ENCODE measurements at regions not wholly inside any gene's neighbourhood (a gene's known extent, or its start where the extent isn't known, plus 50 kb on each side); places are given as distances from the start of the nearest gene placed in this dataset.

GRCh38 chr10:23538968-23539367, 100.1 kb downstream of the OTUD1 start:
- no peak for TF ChIP-seq CHD4 (IDR thresholded peaks at IDR 0.05)
- TF ChIP-seq RELA (IDR thresholded peaks at IDR 0.05; ENCODE audit: borderline replicate concordance, partially characterized antibody): no peak
- TF ChIP-seq EZH2 (IDR thresholded peaks at IDR 0.05; ENCODE audit: borderline replicate concordance, control insufficient read depth, low read depth, low read length): no peak
- no peak for TF ChIP-seq SIN3A (IDR thresholded peaks at IDR 0.05; ENCODE audit: low read depth, low read length)
- TF ChIP-seq POLR2AphosphoS5 (IDR thresholded peaks at IDR 0.05; ENCODE audit: low read length): no peak
- TF ChIP-seq ZNF592 (IDR thresholded peaks at IDR 0.05): no peak
- no peak for TF ChIP-seq CTCF (IDR thresholded peaks at IDR 0.05 in 2 of 3, conservative IDR thresholded peaks at IDR 0.05 in 1 of 3; ENCODE audit: control insufficient read depth in 2 of 3, extremely low read depth in 1 of 3, insufficient read depth in 1 of 3, low read depth in 3 of 3, low read length in 3 of 3)
- no peak for TF ChIP-seq EGR1 (IDR thresholded peaks at IDR 0.05; ENCODE audit: borderline replicate concordance in 1 of 2, low read depth in 2 of 2, low read length in 2 of 2)
- no peak for TF ChIP-seq ZBTB40 (IDR thresholded peaks at IDR 0.05; ENCODE audit: borderline replicate concordance)
- no peak for TF ChIP-seq NR2C2 (IDR thresholded peaks at IDR 0.05; ENCODE audit: borderline replicate concordance, control insufficient read depth, insufficient read length, low read depth)
- no peak for TF ChIP-seq POLR2A (IDR thresholded peaks at IDR 0.05; ENCODE audit: low read depth, low read length)

All from GM12878 (cell line).